ENCODE measurements at regions not wholly inside any gene's neighbourhood (a gene's known extent, or its start where the extent isn't known, plus 50 kb on each side); places are given as distances from the start of the nearest gene placed in this dataset.

DNA sequence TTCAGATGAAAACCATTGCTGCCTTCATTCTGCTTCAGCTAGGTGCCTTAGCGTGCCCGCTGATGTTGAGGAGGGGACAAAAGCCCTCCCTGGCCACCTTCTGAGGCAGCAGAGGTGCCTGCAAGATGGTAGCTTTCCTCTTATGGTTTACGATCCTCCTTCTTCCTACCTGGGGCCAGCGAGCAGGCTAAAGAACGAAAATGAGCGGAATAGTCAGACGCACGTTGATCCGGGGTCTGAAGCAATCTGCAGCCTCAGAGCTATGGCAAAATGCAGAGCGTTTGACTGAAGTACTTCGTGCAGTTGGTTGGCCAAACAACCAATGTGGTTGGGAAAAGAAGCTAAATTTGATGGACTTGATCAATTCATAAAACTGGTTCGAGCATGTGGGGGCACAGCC lies 95.5 kb downstream of the GATA3 start:
- TF ChIP-seq POLR2A (IDR thresholded peaks at IDR 0.05): no peak
- TF ChIP-seq, protein P1, sequence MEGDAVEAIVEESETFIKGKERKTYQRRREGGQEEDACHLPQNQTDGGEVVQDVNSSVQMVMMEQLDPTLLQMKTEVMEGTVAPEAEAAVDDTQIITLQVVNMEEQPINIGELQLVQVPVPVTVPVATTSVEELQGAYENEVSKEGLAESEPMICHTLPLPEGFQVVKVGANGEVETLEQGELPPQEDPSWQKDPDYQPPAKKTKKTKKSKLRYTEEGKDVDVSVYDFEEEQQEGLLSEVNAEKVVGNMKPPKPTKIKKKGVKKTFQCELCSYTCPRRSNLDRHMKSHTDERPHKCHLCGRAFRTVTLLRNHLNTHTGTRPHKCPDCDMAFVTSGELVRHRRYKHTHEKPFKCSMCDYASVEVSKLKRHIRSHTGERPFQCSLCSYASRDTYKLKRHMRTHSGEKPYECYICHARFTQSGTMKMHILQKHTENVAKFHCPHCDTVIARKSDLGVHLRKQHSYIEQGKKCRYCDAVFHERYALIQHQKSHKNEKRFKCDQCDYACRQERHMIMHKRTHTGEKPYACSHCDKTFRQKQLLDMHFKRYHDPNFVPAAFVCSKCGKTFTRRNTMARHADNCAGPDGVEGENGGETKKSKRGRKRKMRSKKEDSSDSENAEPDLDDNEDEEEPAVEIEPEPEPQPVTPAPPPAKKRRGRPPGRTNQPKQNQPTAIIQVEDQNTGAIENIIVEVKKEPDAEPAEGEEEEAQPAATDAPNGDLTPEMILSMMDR (IDR thresholded peaks at IDR 0.05): no peak

Data from esophagus squamous epithelium (tissue), 4 donors.